ENCODE measurements at regions not wholly inside any gene's neighbourhood (a gene's known extent, or its start where the extent isn't known, plus 50 kb on each side); places are given as distances from the start of the nearest gene placed in this dataset.

GRCh38 chr10:106401967-106402366 is 762.5 kb downstream of the SORCS1 start:
- TF ChIP-seq CTCF (conservative IDR thresholded peaks at IDR 0.05; ENCODE audit: low read depth in 2 of 2) (no peak), EZH2 (IDR thresholded peaks at IDR 0.05; ENCODE audit: low read depth, unreplicated experiment) (no peak), NANOG (IDR thresholded peaks at IDR 0.05; ENCODE audit: borderline replicate concordance) (no peak), JUNB (IDR thresholded peaks at IDR 0.05; ENCODE audit: unreplicated experiment) (no peak), REST (IDR thresholded peaks at IDR 0.05; ENCODE audit: unreplicated experiment) (no peak), EZH2phosphoT487 (IDR thresholded peaks at IDR 0.05; ENCODE audit: unreplicated experiment) (no peak), POLR2AphosphoS5 (IDR thresholded peaks at IDR 0.05; ENCODE audit: low read depth) (no peak), ETS1 (IDR thresholded peaks at IDR 0.05) (no peak)

Measured in GM23338 (cell line).